ACC112 (cell line): ENCODE measurements at regions not wholly inside any gene's neighbourhood (a gene's known extent, or its start where the extent isn't known, plus 50 kb on each side); places are given as distances from the start of the nearest gene placed in this dataset.
"Not testable (repeated sequence)": the region's sequence is repeated elsewhere in the genome, so short reads cannot be mapped to it uniquely, and the experiment has no call there.

Experiments
- H2AFZ ChIP-seq: fragments of 200-600 bp; sonication (generic); one replicate; pipeline ENCODE4 v1.6.0; 2017; ENCODE audit warnings: antibody characterized with exemption, low read length; ENCODE audit not compliant: unreplicated experiment
- H3K27ac ChIP-seq: fragments of 200-600 bp; sonication (generic); 2 replicates; pipeline ENCODE4 v1.5.1; 2014; ENCODE audit warnings: low read depth, mild to moderate bottlenecking, antibody characterized with exemption, low read length, moderate library complexity
- H3K27me3 ChIP-seq: fragments of 200-600 bp; sonication (generic); 2 replicates; pipeline ENCODE4 v1.6.1; 2014; ENCODE audit warnings: mild to moderate bottlenecking, antibody characterized with exemption, low read length, moderate library complexity, mixed read lengths; ENCODE audit not compliant: insufficient read depth
- H3K36me3 ChIP-seq: fragments of 200-600 bp; sonication (generic); 2 replicates; pipeline ENCODE4 v1.6.1; 2016; ENCODE audit warnings: mild to moderate bottlenecking, antibody characterized with exemption, low read length, moderate library complexity, mixed read lengths; ENCODE audit not compliant: insufficient read depth
- H3K4me1 ChIP-seq: fragments of 200-600 bp; sonication (generic); one replicate; pipeline ENCODE4 v1.6.1; 2016; ENCODE audit warnings: low read length, mixed read lengths; ENCODE audit not compliant: insufficient read depth, unreplicated experiment, control insufficient read depth
- H3K4me3 ChIP-seq: fragments of 200-600 bp; sonication (generic); 2 replicates; pipeline ENCODE4 v1.5.1; 2014; ENCODE audit warnings: mild to moderate bottlenecking, low read depth, low read length
- H3K79me2 ChIP-seq: fragments of 200-600 bp; sonication (generic); one replicate; pipeline ENCODE4 v1.6.0; 2016; ENCODE audit warnings: low read length; ENCODE audit not compliant: control insufficient read depth, unreplicated experiment, insufficient read depth

GRCh38 chr3:106458952-106459351 lies 590.1 kb upstream of the CBLB start:
- Histone ChIP-seq H3K4me3 (no peak overlapping the region), H3K79me2 (no peaks in the 10 kb centered on the region), H2AFZ (no peak overlapping the region), H3K4me1 (peaks cover 14% of the 10 kb centered on the region), H3K27me3 (no peaks in the 10 kb centered on the region), H3K36me3 (0 out of 2 replicates have a peak, but pooled peaks cover 3% of the 10 kb centered on the region), H3K27ac (no peak overlapping the region)

GRCh38 chr3:106466881-106467280 lies 598.1 kb upstream of the CBLB start:
- H3K36me3 ChIP-seq = 0 out of 2 replicates have a peak, but pooled peaks cover 3% of the 10 kb centered on the region
- H3K27ac ChIP-seq = no peak overlapping the region
- H3K4me3 ChIP-seq = no peak overlapping the region
- no peaks in the 10 kb centered on the region for H3K27me3 ChIP-seq
- H3K79me2 ChIP-seq = no peaks in the 10 kb centered on the region
- H3K4me1 ChIP-seq = no peaks in the 10 kb centered on the region
- no peak overlapping the region for H2AFZ ChIP-seq

- no peaks in the 10 kb centered on the region for H3K4me1 ChIP-seq
- no peaks in the 10 kb centered on the region for H3K79me2 ChIP-seq
- no peaks in the 10 kb centered on the region for H3K27me3 ChIP-seq
- no peak overlapping the region for H3K27ac ChIP-seq
- H3K36me3 ChIP-seq = no peaks in the 10 kb centered on the region
- no peak overlapping the region for H2AFZ ChIP-seq
- H3K4me3 ChIP-seq = no peak overlapping the region
Observed at GRCh38 chr3:106473576-106474475, 605.0 kb upstream of the CBLB start.

GRCh38 chr3:106482451-106482850 lies 613.6 kb upstream of the CBLB start:
- no peak overlapping the region for H3K4me3 ChIP-seq
- H3K27ac ChIP-seq = no peak overlapping the region
- H2AFZ ChIP-seq = no peak overlapping the region
- peaks cover 6% of the 10 kb centered on the region for H3K4me1 ChIP-seq
- no peaks in the 10 kb centered on the region for H3K79me2 ChIP-seq
- H3K36me3 ChIP-seq = no peaks in the 10 kb centered on the region
- no peaks in the 10 kb centered on the region for H3K27me3 ChIP-seq

- H3K79me2 ChIP-seq = no peaks in the 10 kb centered on the region
- H3K36me3 ChIP-seq = no peaks in the 10 kb centered on the region
- H3K4me1 ChIP-seq = peaks cover 6% of the 10 kb centered on the region
- H3K27ac ChIP-seq = no peak overlapping the region
- H3K27me3 ChIP-seq = no peaks in the 10 kb centered on the region
- H3K4me3 ChIP-seq = 0 out of 2 replicates have a peak overlapping the region, but pooled peaks have one; percentile 16
- H2AFZ ChIP-seq = peak overlapping the region; percentile 94
Observed at GRCh38 chr3:106485217-106485616, 616.4 kb upstream of the CBLB start.

- H3K4me3 ChIP-seq = 0 out of 2 replicates have a peak overlapping the region, but pooled peaks have one; percentile 16
- H3K36me3 ChIP-seq = no peaks in the 10 kb centered on the region
- H3K27me3 ChIP-seq = no peaks in the 10 kb centered on the region
- H3K79me2 ChIP-seq = no peaks in the 10 kb centered on the region
- H2AFZ ChIP-seq = peak overlapping the region; percentile 94
- H3K4me1 ChIP-seq = peaks cover 6% of the 10 kb centered on the region
- no peak overlapping the region for H3K27ac ChIP-seq
Observed at GRCh38 chr3:106485802-106486201, 617.0 kb upstream of the CBLB start.

GRCh38 chr3:106486945-106487639 lies 618.3 kb upstream of the CBLB start:
- not testable (repeated sequence) for H3K4me1 ChIP-seq, H3K27ac ChIP-seq

GRCh38 chr3:106488331-106488730 lies 619.5 kb upstream of the CBLB start:
- Histone ChIP-seq H3K36me3 (no peaks in the 10 kb centered on the region), H3K27ac (no peak overlapping the region), H2AFZ (no peak overlapping the region), H3K27me3 (no peaks in the 10 kb centered on the region), H3K4me1 (peaks cover 6% of the 10 kb centered on the region), H3K4me3 (no peak overlapping the region), H3K79me2 (no peaks in the 10 kb centered on the region)

More at GRCh38 chr3:106486945-106487639, 618.3 kb upstream of the CBLB start:
- H3K79me2 ChIP-seq, H3K27me3 ChIP-seq, H2AFZ ChIP-seq, H3K36me3 ChIP-seq, H3K4me3 ChIP-seq: not testable (repeated sequence)

- Histone ChIP-seq H3K4me1 (no peaks in the 10 kb centered on the region), H2AFZ (no peak overlapping the region), H3K27me3 (no peaks in the 10 kb centered on the region), H3K36me3 (no peaks in the 10 kb centered on the region), H3K27ac (no peak overlapping the region), H3K79me2 (no peaks in the 10 kb centered on the region), H3K4me3 (no peak overlapping the region)
Observed at GRCh38 chr3:106491796-106492195, 623.0 kb upstream of the CBLB start.

- H3K27me3 ChIP-seq = no peaks in the 10 kb centered on the region
- no peaks in the 10 kb centered on the region for H3K79me2 ChIP-seq
- H2AFZ ChIP-seq = no peak overlapping the region
- H3K27ac ChIP-seq = no peak overlapping the region
- H3K4me3 ChIP-seq = no peak overlapping the region
- peaks cover 11% of the 10 kb centered on the region for H3K4me1 ChIP-seq
- no peaks in the 10 kb centered on the region for H3K36me3 ChIP-seq
Observed at GRCh38 chr3:106508331-106508893, 639.6 kb upstream of the CBLB start.
